Neuronal stem cell (in vitro differentiated cells): ENCODE measurements at regions not wholly inside any gene's neighbourhood (a gene's known extent, or its start where the extent isn't known, plus 50 kb on each side); places are given as distances from the start of the nearest gene placed in this dataset.

ENCODE experiments used
- DNase-seq: peaks from one replicate; pipeline ENCODE4 v3.0.0-alpha.2; 2013; ENCODE audit warnings: low spot score
- H2AFZ ChIP-seq: one replicate; pipeline ENCODE4 v1.6.1; 2013; ENCODE audit warnings: mild to moderate bottlenecking, low read length, inconsistent platforms
- H2AK5ac ChIP-seq: 2 replicates; pipeline ENCODE4 v1.6.1; 2013; ENCODE audit warnings: low read depth, mild to moderate bottlenecking, inconsistent platforms, low read length, moderate library complexity, mixed read lengths
- H2BK120ac ChIP-seq: 2 replicates; pipeline ENCODE4 v1.6.1; 2013; ENCODE audit warnings: low read depth, mild to moderate bottlenecking, inconsistent platforms, low read length, moderate library complexity, mixed read lengths
- H2BK12ac ChIP-seq: one replicate; pipeline ENCODE4 v1.6.1; 2013; ENCODE audit warnings: low read length, inconsistent platforms
- H2BK15ac ChIP-seq: 2 replicates; pipeline ENCODE4 v1.6.1; 2013; ENCODE audit warnings: mild to moderate bottlenecking, low read length, inconsistent platforms, mixed read lengths
- H2BK5ac ChIP-seq: one replicate; pipeline ENCODE4 v1.6.1; 2013; ENCODE audit warnings: inconsistent platforms, mild to moderate bottlenecking, low read length, moderate library complexity
- H3K14ac ChIP-seq: one replicate; pipeline ENCODE4 v1.6.1; 2013; ENCODE audit warnings: low read length, inconsistent platforms
- H3K18ac ChIP-seq: 2 replicates; pipeline ENCODE4 v1.6.1; 2013; ENCODE audit warnings: low read length, inconsistent platforms
- H3K23ac ChIP-seq: 2 replicates; pipeline ENCODE4 v1.6.1; 2013; ENCODE audit warnings: low read depth, mild to moderate bottlenecking, mixed read lengths, low read length, inconsistent platforms; ENCODE audit not compliant: poor library complexity
- H3K27ac ChIP-seq: replicated peaks from 3 replicates; pipeline ENCODE4 v1.5.1; 2013; ENCODE audit warnings: low read length, inconsistent platforms
- H3K27me3 ChIP-seq, 3 experiments: 2 replicates each; pipeline ENCODE4 v1.6.1; 2013; ENCODE audit warnings: low read length in 3 of 3, mild to moderate bottlenecking in 2 of 3, inconsistent platforms in 1 of 3, low read depth in 1 of 3, mixed read lengths in 1 of 3, moderate library complexity in 1 of 3; ENCODE audit not compliant: control insufficient read depth in 3 of 3, insufficient read depth in 3 of 3
- H3K36me3 ChIP-seq, 2 donors: replicated peaks in 1 of 2; 2 replicates each; pipeline ENCODE4 v1.6.1; 2013; ENCODE audit warnings: low read length in 2 of 2; ENCODE audit not compliant: control insufficient read depth in 2 of 2, insufficient read depth in 2 of 2
- H3K4ac ChIP-seq: 2 replicates; pipeline ENCODE4 v1.6.1; 2013; ENCODE audit warnings: inconsistent platforms, mild to moderate bottlenecking, low read length, moderate library complexity
- H3K4me1 ChIP-seq, 2 donors: 1 replicate in 1 of 2; 2 replicates in 1 of 2; pipeline ENCODE4 v1.6.1; 2013; ENCODE audit warnings: low read length in 2 of 2, low read depth in 1 of 2; ENCODE audit not compliant: control insufficient read depth in 2 of 2, insufficient read depth in 1 of 2
- H3K4me2 ChIP-seq: one replicate; pipeline ENCODE4 v1.6.1; 2013; ENCODE audit warnings: mild to moderate bottlenecking, low read length, inconsistent platforms; ENCODE audit not compliant: insufficient read depth, poor library complexity, severe bottlenecking
- H3K4me3 ChIP-seq, 2 donors: 2 replicates each; pipeline ENCODE4 v1.5.1; 2013; ENCODE audit warnings: low read length in 2 of 2, mild to moderate bottlenecking in 2 of 2, inconsistent platforms in 1 of 2, moderate library complexity in 1 of 2
- H3K79me1 ChIP-seq: one replicate; pipeline ENCODE4 v1.6.1; 2013; ENCODE audit warnings: low read depth, mild to moderate bottlenecking, inconsistent platforms, low read length, moderate library complexity
- H3K9ac ChIP-seq: one replicate; pipeline ENCODE4 v1.6.1; 2013; ENCODE audit warnings: mild to moderate bottlenecking, low read depth, low read length, inconsistent platforms; ENCODE audit not compliant: poor library complexity
- H3K9me3 ChIP-seq, 2 donors: replicated peaks in 1 of 2; 2 replicates each; pipeline versions ENCODE3 to v1.6.1; 2013; ENCODE audit warnings: low read length in 2 of 2, mild to moderate bottlenecking in 2 of 2, inconsistent platforms in 1 of 2, low read depth in 1 of 2, mixed read lengths in 1 of 2, moderate library complexity in 1 of 2; ENCODE audit not compliant: control insufficient read depth in 2 of 2, insufficient read depth in 1 of 2
- H4K8ac ChIP-seq: one replicate; pipeline ENCODE4 v1.6.1; 2013; ENCODE audit warnings: low read depth, mild to moderate bottlenecking, inconsistent platforms, low read length, moderate library complexity
- H4K91ac ChIP-seq: one replicate; pipeline ENCODE4 v1.6.1; 2013; ENCODE audit warnings: low read length, low read depth, mild to moderate bottlenecking, inconsistent platforms; ENCODE audit not compliant: poor library complexity
- WGBS, 2 donors: extraction: QIAGEN DNeasy Blood & Tissue Kit; methylation state at CpG; one replicate each; pipeline ENCODE4 v1.1.7; 2013; ENCODE audit warnings: missing lambda C conversion rate in 2 of 2, mixed read lengths in 1 of 2; ENCODE audit not compliant: insufficient read length in 2 of 2, insufficient replicate concordance in 1 of 2; ENCODE audit errors: extremely low coverage in 2 of 2; 5-methylcytosine and 5-hydroxymethylcytosine counted together

- H3K27me3 ChIP-seq, result no peaks in the 10 kb centered on the region
- no peak overlapping the region for H2BK15ac ChIP-seq
- no peak overlapping the region for H2AK5ac ChIP-seq
- H3K79me1 ChIP-seq, result no peaks in the 10 kb centered on the region
- no peak overlapping the region for H2BK12ac ChIP-seq
- H2BK120ac ChIP-seq, result no peak overlapping the region
- WGBS, 2 donors, result no CpG with 5 or more reads among the region's 2 CpGs
- no peak overlapping the region for H3K4me3 ChIP-seq
- H3K14ac ChIP-seq, result no peak overlapping the region
- no peak overlapping the region for H4K8ac ChIP-seq
- no peak for DNase-seq
- no peak overlapping the region for H4K91ac ChIP-seq
- H3K18ac ChIP-seq, result no peak overlapping the region
- H3K36me3 ChIP-seq, result peaks cover 32 to 100% of the 10 kb centered on the region in 2 donors
- H3K4me1 ChIP-seq, result no peaks in the 10 kb centered on the region
- H3K9me3 ChIP-seq, result peaks cover 0 to 39% of the 10 kb centered on the region in 2 donors
- no peak overlapping the region for H3K4me2 ChIP-seq
- H3K23ac ChIP-seq, result no peak overlapping the region
- no peak overlapping the region for H2BK5ac ChIP-seq
- no peak overlapping the region for H3K9ac ChIP-seq
- H3K27ac ChIP-seq, result no peak overlapping the region
- no peak overlapping the region for H2AFZ ChIP-seq
- no peak overlapping the region for H3K4ac ChIP-seq
These were observed 55.5 kb upstream of the BDH1 start for GRCh38 chr3:197611255-197611654.

GRCh38 chr3:197606468-197606867, 50.7 kb upstream of the BDH1 start:
- H4K8ac ChIP-seq, result no peak overlapping the region
- no peak overlapping the region for H3K18ac ChIP-seq
- H2BK120ac ChIP-seq, result no peak overlapping the region
- H3K36me3 ChIP-seq, result peaks cover 17 to 80% of the 10 kb centered on the region in 2 donors
- no peak overlapping the region for H3K9ac ChIP-seq
- H3K23ac ChIP-seq, result no peak overlapping the region
- H3K79me1 ChIP-seq, result no peaks in the 10 kb centered on the region
- no peak overlapping the region for H3K4ac ChIP-seq
- peaks cover 6 to 32% of the 10 kb centered on the region in 2 donors for H3K9me3 ChIP-seq
- no peak overlapping the region for H4K91ac ChIP-seq
- no peaks in the 10 kb centered on the region for H3K4me1 ChIP-seq
- no peak overlapping the region for H2BK15ac ChIP-seq
- H2AFZ ChIP-seq, result no peak overlapping the region
- DNase-seq, result no peak
- no peak overlapping the region for H3K4me3 ChIP-seq
- H2BK5ac ChIP-seq, result no peak overlapping the region
- no peak overlapping the region for H3K14ac ChIP-seq
- no peaks in the 10 kb centered on the region for H3K27me3 ChIP-seq
- no peak overlapping the region for H2AK5ac ChIP-seq
- H3K4me2 ChIP-seq, result no peak overlapping the region
- no peak overlapping the region for H3K27ac ChIP-seq
- H2BK12ac ChIP-seq, result no peak overlapping the region
- WGBS, 2 donors, result no CpG with 5 or more reads among the region's 3 CpGs
